ENCODE measurements at regions not wholly inside any gene's neighbourhood (a gene's known extent, or its start where the extent isn't known, plus 50 kb on each side); places are given as distances from the start of the nearest gene placed in this dataset.
A peak's percentile ranks its signal among the peaks of the same experiment; 100 is the strongest.

DNA sequence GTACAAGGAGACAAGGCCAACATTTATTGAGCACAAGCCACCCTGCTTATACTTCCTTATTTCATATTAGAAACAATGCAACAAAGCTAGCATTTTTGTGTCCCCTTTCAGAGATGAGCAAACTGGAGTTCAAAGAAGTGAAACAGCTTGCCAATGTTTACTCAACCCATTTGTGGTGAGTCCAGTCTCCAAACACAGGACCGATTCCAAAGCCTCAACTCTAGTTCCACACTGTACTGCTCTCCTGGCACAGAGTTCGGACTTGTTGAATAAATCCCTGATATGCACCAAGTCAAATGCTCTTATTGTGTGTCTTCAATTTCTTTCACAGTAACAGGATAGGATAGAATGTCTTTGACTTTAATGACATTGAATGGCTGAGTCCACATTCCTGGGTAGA lies 604.8 kb upstream of the BRINP1 start:
- no peak for DNase-seq

DNA sequence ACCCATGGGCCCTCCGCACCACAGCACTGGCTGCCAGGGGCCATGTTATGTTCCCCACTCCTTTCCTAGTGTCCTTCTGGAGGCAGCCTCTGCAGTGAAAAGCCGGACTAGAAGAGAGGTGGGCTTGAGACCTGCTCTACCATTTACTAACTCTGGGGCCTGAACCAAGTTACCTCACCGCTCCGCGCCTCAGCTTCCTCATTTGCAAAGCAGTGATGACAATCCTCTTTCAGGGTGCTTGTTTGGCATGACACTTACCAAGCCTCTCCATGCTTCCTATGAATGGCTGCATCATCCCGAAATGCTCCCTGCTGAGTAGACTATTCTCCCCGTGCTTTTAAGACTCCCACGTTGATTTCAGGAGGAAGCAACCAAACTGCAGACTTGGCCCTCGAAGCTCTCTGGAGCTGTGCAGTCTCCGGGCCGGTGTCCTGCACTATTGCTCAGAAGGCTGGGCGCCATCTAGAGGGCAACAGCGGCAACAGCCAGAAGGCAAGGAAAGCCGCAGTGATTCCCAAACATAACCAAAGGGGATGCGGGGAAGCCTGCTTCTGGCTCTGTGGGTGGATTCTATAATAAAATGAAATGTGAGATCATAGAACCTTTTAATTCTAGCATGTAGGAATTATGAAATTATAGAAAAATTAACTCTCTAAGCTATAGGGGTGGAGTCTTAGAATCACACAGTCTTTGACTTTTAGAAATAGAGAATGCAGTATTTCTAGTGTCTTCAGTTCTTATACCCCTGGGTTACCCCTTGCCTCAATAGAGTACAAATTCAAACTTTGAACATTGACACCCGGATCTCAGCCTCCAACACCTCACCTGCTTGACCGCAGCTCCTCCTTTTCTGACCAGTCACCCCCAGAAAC lies 599.8 kb upstream of the BRINP1 start:
- peak; percentile 76 for DNase-seq

DNA sequence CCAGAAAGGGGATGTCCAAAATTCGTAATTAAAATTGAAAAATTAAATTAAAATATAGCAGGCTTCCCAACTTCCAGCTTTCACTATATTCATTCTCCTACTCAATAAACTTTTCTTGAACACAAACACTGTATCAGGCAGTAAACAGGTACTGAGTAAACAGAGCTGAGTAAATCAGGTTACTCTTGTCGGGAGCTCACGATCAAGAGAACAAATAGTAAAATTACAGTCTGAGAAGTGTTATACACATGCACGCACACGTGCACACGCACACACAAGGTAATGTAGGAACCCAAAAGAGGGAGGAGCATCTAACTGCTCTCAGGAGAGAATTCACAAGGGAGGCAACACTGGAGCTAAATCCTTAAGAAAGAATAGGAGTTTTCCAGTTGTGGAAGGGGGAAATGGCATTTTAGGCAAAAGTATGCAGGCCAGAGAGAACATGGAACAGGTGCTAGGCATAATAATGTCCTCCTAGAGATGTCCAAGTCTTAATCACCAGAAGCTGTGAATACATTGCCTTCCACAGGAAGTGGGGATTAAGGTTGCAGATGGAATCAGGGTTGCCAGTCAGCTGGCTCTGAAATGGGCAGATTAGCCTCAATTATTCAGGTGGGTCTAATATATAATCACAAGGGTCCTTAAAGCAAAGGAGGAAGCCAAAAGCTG lies 598.8 kb upstream of the BRINP1 start:
- no peak for DNase-seq

GRCh38 chr9:119963798-119964372 lies 594.6 kb upstream of the BRINP1 start:
- no peak for DNase-seq

GRCh38 chr9:119963258-119963797 lies 594.1 kb upstream of the BRINP1 start:
- no peak for DNase-seq

DNA sequence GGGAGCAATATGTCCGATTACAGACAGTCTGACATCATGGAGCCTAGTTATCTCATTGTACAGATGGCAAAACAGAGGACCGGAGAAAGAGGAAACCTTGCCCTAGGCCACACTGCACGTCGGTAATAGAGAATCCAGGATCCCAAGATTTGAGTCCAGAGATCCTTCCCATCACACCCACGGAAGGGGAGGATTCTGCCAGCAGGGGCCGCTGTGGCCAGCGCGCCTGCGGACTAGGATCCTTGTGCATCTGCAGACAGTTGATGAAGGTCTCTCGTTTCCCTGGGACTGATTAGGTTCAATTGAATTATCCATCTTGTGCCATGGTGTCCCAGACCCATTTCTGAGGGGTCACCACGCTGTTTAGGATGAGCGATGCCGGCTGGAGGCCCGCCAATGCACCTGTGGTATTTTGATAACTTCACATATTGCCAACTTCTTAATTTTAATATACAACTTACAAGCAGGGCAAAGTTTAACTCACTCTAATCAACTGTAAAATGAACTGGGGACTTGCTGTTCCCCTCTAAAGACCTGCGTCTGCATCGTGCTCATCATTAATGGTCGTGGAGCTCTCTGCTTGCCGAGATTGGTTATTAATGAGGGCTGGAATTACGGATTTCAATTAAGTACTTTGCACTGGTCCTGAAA lies 592.7 kb upstream of the BRINP1 start:
- DNase-seq: peak; percentile 10

DNA sequence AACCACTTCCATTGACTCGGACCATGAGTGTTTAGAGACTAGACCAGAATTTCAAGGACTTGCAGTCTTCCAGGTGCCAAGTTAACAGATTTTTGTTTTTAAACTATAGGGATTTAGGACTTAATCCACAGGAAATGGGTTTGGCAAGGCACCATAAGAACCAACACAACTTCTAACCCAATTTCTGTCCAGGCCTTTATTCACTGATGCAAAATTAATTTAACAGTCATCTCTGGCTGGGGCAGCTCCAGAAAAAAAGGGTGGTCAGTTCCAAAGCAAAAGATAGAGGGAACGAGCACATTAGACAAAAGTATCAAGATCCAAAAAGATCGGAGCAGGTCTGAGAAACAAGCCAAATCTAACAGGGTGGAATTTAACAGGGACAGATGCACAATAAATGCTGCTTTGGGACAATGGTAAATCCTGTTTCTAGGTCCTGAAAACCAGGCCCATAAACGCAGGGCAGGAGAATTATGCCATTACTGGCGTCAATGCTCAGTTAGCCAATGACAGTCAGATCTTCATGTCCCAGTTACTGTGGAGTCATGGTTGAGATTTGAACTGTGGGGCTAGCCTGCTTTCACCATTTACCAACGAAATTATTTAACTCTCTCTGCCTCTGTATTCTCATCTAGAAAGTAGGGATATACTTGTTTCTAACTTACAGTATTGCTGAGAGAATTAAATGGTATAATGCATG lies 590.8 kb upstream of the BRINP1 start:
- no peak for DNase-seq

- no peak for DNase-seq
Observed at GRCh38 chr9:119956111-119956510, 586.9 kb upstream of the BRINP1 start.

DNA sequence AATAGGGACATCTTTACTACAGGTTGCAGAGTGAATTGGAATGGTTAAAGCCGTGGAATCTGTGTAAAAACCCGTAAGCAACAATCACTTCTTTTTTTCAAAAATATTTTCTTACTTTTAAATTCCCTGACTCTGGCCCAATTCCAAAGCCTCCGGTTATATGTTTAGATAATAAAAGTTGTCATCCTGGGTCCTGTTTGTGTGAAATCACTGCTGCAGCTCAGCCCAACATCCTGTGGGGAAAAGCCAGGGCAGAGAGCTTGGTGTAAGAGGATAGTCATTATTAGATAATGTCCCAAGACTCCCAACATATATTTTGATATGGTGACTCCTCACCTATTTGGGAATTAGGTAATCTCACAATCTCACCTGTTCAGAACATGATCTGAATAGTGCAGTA lies 586.0 kb upstream of the BRINP1 start:
- DNase-seq: no peak

- no peak for DNase-seq
Observed at GRCh38 chr9:119951591-119951990, 582.4 kb upstream of the BRINP1 start.

DNA sequence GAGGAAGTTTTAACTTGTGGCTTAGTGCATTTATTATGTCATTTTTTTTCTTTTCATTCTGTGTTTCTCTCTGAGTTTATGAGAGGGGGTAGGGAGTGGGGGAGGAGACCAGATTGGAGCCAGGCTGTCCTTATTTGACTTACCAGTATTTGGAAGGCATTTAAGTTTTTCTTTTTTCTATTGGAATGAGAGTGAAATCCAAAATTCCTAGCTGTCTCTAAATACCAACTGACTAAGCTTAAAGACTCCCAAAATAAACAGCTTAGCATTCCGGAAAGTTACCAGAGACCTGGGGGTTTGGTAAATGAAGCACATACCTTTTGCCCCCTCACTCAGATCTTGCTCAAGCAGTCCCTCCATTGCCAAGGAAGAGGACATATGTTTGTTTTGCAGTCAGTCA lies 581.9 kb upstream of the BRINP1 start:
- no peak for DNase-seq

DNA sequence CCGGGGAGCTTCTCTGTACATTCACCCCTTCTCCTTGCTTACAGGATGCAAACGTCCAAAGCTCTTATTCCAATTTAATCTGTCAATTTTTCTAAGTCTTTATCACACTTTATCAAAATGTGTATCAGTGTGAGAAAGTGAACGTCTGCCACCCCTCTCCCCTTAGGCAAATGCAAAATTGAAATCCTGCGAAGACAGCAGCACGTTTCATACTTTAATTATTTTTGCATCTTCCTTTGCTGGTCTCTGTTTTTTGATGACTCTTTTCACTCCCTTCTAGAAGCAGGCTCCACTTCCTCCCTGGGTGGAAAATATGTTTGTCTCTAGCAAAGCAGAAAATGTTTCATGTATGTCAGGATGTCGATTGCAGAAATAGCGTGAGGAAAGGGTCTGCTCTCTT lies 576.5 kb upstream of the BRINP1 start:
- no peak for DNase-seq

DNA sequence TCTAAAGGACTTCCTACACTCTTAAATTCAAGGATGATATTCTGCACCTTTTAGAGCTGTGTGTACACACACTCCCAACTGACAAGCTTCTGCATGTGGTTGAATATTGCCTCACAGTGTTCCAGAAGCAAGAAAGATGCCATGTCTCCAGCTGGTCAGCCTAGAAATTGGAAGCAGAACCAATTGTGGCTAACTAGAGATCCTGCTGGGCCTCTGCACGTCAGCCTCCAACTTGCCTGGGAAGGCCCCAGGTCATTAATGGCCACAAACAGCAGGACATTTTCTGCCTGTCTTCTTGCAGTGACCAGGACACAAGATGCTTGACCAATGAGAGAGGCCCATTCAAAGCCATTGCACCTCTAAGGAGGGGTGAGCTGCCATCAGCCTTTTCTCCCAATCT lies 571.9 kb upstream of the BRINP1 start:
- no peak for DNase-seq

DNA sequence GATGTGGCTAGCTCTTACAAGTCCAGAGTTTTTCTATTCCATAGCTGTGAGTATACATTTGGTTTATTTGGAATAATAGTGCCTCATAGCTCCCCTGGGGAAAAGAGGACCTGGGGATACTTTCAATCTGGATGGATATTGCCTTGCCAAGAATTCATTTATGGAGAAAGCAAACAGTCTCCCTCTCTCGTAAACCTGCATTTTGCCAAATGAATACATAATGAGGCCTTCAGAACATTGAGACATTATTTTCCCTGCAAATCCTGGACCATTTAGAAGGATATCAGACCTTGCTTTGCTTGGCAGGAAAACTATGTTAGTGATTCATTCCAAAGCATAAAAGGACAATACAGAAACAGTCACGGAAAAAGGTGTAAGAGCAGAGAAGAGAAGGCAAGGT lies 569.6 kb upstream of the BRINP1 start:
- DNase-seq: no peak

- no peak for DNase-seq
Observed at GRCh38 chr9:119934497-119934896, 565.3 kb upstream of the BRINP1 start.

- DNase-seq: no peak
Observed at GRCh38 chr9:119933191-119933590, 564.0 kb upstream of the BRINP1 start.

GRCh38 chr9:119924736-119925135 lies 555.5 kb upstream of the BRINP1 start:
- no peak for DNase-seq

DNA sequence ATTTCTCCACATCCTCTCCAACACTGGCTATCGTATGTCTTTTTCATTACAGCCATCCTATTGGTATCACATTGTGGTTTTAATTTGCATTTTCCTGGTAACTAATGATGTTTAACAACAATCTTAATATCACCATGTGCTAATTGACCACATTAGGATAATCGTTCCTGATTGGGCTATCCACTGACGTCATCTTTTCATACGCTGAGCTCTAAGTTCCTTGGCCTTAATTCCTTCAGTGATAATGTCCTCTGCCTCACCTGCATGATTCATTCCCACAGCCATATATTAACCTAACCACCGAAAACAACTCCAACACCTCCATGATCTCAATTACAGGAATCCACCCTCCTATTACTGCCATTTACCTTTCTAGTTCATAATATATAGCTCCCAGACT lies 547.9 kb upstream of the BRINP1 start:
- DNase-seq: no peak

DNA sequence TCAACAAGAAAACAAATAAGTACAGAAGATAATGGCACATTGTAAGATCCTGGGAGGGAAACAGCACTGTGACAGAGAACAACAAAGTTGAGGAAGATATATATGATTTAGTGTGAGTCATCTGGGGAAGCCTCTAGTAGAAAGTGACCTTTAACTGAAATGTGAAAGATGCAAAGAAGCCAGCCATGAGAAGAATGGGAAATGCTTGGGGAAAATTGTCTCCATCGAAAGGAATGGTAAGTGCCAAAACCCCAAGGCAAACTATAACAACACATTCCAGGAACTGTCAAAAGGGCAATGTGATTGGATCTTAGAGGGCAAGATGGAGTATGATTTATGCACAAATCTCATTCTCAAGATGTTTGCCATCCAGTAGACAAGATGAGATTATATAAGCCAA lies 537.8 kb upstream of the BRINP1 start:
- DNase-seq: no peak

DNA sequence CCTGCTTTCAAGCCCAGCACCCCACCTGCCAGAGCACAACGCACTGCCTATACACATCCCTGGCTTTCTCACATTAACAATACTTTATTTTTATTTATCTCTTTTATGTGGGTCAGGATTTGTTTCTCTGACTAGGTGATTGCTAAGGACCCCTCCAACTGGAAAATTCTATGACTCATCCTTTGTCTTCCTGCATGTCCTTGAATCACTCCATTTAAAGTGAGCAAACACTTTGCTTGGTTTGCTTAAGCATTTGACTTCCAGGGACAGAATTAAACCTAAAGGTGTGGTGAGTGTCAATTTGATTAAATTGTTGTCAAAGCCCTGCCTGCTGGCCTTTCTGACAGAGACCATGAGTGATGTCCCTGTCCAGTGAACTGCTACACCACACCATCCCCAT lies 536.5 kb upstream of the BRINP1 start:
- peak; percentile 93 for DNase-seq

DNA sequence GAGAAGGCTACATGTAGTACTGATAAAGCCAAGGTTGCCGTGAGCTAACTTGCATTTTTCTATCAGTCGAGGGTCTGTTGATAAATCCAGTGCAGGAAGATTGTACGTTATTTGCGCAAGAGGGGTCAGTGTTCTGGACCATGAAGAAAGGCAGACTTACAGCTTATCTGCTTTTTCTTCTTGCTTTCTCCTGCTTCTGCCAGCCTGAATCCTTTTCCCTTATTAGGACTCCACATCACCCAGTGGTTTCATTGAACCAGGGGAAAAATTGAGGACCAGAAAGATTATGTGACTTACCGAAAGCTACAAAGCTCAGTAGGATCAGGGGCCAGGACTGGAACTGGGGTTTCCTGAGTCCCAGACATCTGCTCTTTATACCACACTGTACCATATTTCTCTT lies 534.6 kb upstream of the BRINP1 start:
- DNase-seq: no peak

- no peak for DNase-seq
Observed at GRCh38 chr9:119902611-119903010, 533.4 kb upstream of the BRINP1 start.

GRCh38 chr9:119898316-119898715 lies 529.1 kb upstream of the BRINP1 start:
- no peak for DNase-seq
